Right lobe of liver (tissue), 6 donors: ENCODE measurements at regions not wholly inside any gene's neighbourhood (a gene's known extent, or its start where the extent isn't known, plus 50 kb on each side); places are given as distances from the start of the nearest gene placed in this dataset.

Experiments
- ATAC-seq, 4 donors: fragments of 200-7000 bp; cut with Tn5 transposase; one replicate each; pipeline ENCODE4 v1.9.1; 2020; ENCODE audit warnings: mild to moderate bottlenecking in 4 of 4, moderate library complexity in 4 of 4
- DNase-seq, 3 donors: peaks; one replicate each; pipeline ENCODE4 v3.0.0-alpha.2; 2020
- H3K27ac ChIP-seq, 3 donors: fragments of 200-600 bp; one replicate each; pipeline ENCODE4 v1.8.0; 2022
- H3K27me3 ChIP-seq, 2 donors: fragments of 200-600 bp; one replicate each; pipeline ENCODE4 v1.8.0; 2022
- H3K36me3 ChIP-seq, 4 donors: fragments of 200-600 bp; sonication (generic) in 1 of 4; one replicate each; pipeline versions ENCODE4 v1.5.1 to v1.8.0; 2017 to 2022; ENCODE audit warnings: control low read depth in 1 of 4
- H3K4me1 ChIP-seq, 4 donors: fragments of 200-600 bp; sonication (generic) in 1 of 4; one replicate each; pipeline versions ENCODE4 v1.5.1 to v1.8.0; 2017 to 2022; ENCODE audit warnings: control low read depth in 1 of 4
- H3K4me3 ChIP-seq, 3 donors: fragments of 200-600 bp; one replicate each; pipeline ENCODE4 v1.8.0; 2022
- H3K9me3 ChIP-seq, 4 donors: fragments of 200-600 bp; sonication (generic) in 1 of 4; one replicate each; pipeline versions ENCODE4 v1.5.1 to v1.8.0; 2017 to 2022; ENCODE audit warnings: control low read depth in 1 of 4
- CTCF ChIP-seq, 4 donors: fragments of 200-600 bp in 3 of 4; fragments of 450-650 bp in 1 of 4; IDR thresholded peaks; one replicate each; pipeline versions ENCODE4 v1.5.1 to v1.8.0; 2016 to 2022; ENCODE audit warnings: antibody characterized with exemption in 4 of 4, mild to moderate bottlenecking in 2 of 4
- POLR2A ChIP-seq: fragments of 450-650 bp; IDR thresholded peaks from one replicate; pipeline ENCODE4 v1.6.1; 2017; ENCODE audit warnings: antibody characterized with exemption, mild to moderate bottlenecking
- WGBS: methylation state at CpG from one replicate; pipeline ENCODE4 v1.1.6; 2018; ENCODE audit warnings: low coverage, low lambda C conversion rate; ENCODE audit not compliant: insufficient coverage; ENCODE audit errors: missing lambda C conversion rate; 5-methylcytosine and 5-hydroxymethylcytosine counted together
- intact Hi-C, 2 donors: fragments of 100-400 bp; cut with DNase I; formaldehyde crosslinking; loops; one replicate each; pipeline versions ENCODE4 v1.11.2 to v1.14.1; 2022
- donor health status: DM: no; HTN: yes; CAD: no.
- donor health status: DM: no; HTN: no; CAD: no.
- donor health status: DM: no; HTN: no; CAD: no.
- donor health status: DM: no; HTN: yes; CAD: no.
- donor health status: DM: no; HTN: yes; CAD: no.

GRCh38 chr9:17906841-17907778 lies 328.2 kb downstream of the SH3GL2 start:
- no peaks in the 10 kb centered on the region for H3K9me3 ChIP-seq
- H3K36me3 ChIP-seq = no peaks in the 10 kb centered on the region
- H3K4me3 ChIP-seq = peak overlapping the region; percentile 12 to 35 (median 32)
- peaks cover 0 to 15% of the 10 kb centered on the region in 2 donors for H3K27me3 ChIP-seq
- peak in 2 of 3 donors; percentile 19 to 49 for DNase-seq
- intact Hi-C loops = no loop called here
- peaks cover 0 to 13% (median 0%) of the 10 kb centered on the region in 4 donors for H3K4me1 ChIP-seq
- no peak for TF ChIP-seq CTCF (IDR thresholded peaks at IDR 0.05)
- no peak for TF ChIP-seq POLR2A
- ATAC-seq = peak; percentile 24 to 54 (median 41)
- 7% methylated on average over 21 of the region's 58 CpGs for WGBS
- peak overlapping the region in 2 of 3 donors; percentile 33 to 40 for H3K27ac ChIP-seq

- Histone ChIP-seq H3K4me1 (peaks cover 0 to 13% (median 0%) of the 10 kb centered on the region in 4 donors), H3K9me3 (no peaks in the 10 kb centered on the region), H3K36me3 (no peaks in the 10 kb centered on the region), H3K4me3 (peak overlapping the region in 1 of 3 donors; percentile 32), H3K27ac (no peak overlapping the region), H3K27me3 (peaks cover 0 to 15% of the 10 kb centered on the region in 2 donors)
- intact Hi-C loops = no loop called here
- ATAC-seq (no peak), DNase-seq (no peak)
- WGBS = 42% methylated on average over 12 of the region's 13 CpGs
- TF ChIP-seq POLR2A (no peak), CTCF (IDR thresholded peaks at IDR 0.05) (no peak)
Observed at GRCh38 chr9:17907779-17908508, 329.1 kb downstream of the SH3GL2 start.

- intact Hi-C loops = no loop called here
- TF ChIP-seq CTCF (IDR thresholded peaks at IDR 0.05) (no peak), POLR2A (no peak)
- Histone ChIP-seq H3K36me3 (no peaks in the 10 kb centered on the region), H3K4me3 (no peak overlapping the region), H3K4me1 (no peaks in the 10 kb centered on the region), H3K9me3 (no peaks in the 10 kb centered on the region), H3K27me3 (no peaks in the 10 kb centered on the region), H3K27ac (no peak overlapping the region)
- DNase-seq = no peak
- ATAC-seq = no peak
- 61% methylated on average over 6 of the region's 8 CpGs for WGBS
Observed at GRCh38 chr9:17926246-17926645, 347.4 kb downstream of the SH3GL2 start.

GRCh38 chr9:17927616-17928015 lies 348.8 kb downstream of the SH3GL2 start:
- Histone ChIP-seq H3K27ac (no peak overlapping the region), H3K36me3 (no peaks in the 10 kb centered on the region), H3K4me3 (no peak overlapping the region), H3K9me3 (no peaks in the 10 kb centered on the region), H3K4me1 (no peaks in the 10 kb centered on the region), H3K27me3 (no peaks in the 10 kb centered on the region)
- ATAC-seq = no peak
- DNase-seq = no peak
- intact Hi-C loops = no loop called here
- TF ChIP-seq CTCF (IDR thresholded peaks at IDR 0.05) (no peak), POLR2A (no peak)
